ENCODE measurements at regions not wholly inside any gene's neighbourhood (a gene's known extent, or its start where the extent isn't known, plus 50 kb on each side); places are given as distances from the start of the nearest gene placed in this dataset.

- H3K27me3 ChIP-seq (ENCODE audit: control insufficient read depth in 3 of 3, insufficient read depth in 3 of 3, low read length in 2 of 3) = no peaks in the 10 kb centered on the region
- TF ChIP-seq, protein P1, sequence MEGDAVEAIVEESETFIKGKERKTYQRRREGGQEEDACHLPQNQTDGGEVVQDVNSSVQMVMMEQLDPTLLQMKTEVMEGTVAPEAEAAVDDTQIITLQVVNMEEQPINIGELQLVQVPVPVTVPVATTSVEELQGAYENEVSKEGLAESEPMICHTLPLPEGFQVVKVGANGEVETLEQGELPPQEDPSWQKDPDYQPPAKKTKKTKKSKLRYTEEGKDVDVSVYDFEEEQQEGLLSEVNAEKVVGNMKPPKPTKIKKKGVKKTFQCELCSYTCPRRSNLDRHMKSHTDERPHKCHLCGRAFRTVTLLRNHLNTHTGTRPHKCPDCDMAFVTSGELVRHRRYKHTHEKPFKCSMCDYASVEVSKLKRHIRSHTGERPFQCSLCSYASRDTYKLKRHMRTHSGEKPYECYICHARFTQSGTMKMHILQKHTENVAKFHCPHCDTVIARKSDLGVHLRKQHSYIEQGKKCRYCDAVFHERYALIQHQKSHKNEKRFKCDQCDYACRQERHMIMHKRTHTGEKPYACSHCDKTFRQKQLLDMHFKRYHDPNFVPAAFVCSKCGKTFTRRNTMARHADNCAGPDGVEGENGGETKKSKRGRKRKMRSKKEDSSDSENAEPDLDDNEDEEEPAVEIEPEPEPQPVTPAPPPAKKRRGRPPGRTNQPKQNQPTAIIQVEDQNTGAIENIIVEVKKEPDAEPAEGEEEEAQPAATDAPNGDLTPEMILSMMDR (IDR thresholded peaks at IDR 0.05; ENCODE audit: control extremely low read depth, extremely low read depth) = no peak
- H3K4me3 ChIP-seq = no peak overlapping the region
- WGBS, 2 donors = 75 to 86% methylated on average over 1 of the region's 1 CpG
- peaks cover 0 to 4% (median under 1%) of the 10 kb centered on the region in 4 donors for H3K9me3 ChIP-seq (ENCODE audit: control insufficient read depth in 4 of 4, insufficient read depth in 3 of 4, low read length in 3 of 4)
- H3K9ac ChIP-seq (ENCODE audit: insufficient read depth in 1 of 2, low read length in 2 of 2) = no peak overlapping the region
- H3K4me1 ChIP-seq (ENCODE audit: control insufficient read depth in 5 of 5, insufficient read depth in 5 of 5, low read length in 5 of 5) = peaks cover 0 to 13% (median 4%) of the 10 kb centered on the region in 5 donors
- H3K36me3 ChIP-seq (ENCODE audit: control insufficient read depth in 4 of 4, insufficient read depth in 4 of 4, low read length in 4 of 4) = peaks cover 0 to 7% (median 3%) of the 10 kb centered on the region in 4 donors
- no peak overlapping the region for H3K27ac ChIP-seq (ENCODE audit: low read depth in 1 of 2, low read length in 1 of 2)
- ATAC-seq (ENCODE audit: insufficient read depth, low FRiP score) = no peak
- DNase-seq = no peak
These were observed 294.1 kb upstream of the MTNR1B start for GRCh38 chr11:92675303-92675702.

DNA sequence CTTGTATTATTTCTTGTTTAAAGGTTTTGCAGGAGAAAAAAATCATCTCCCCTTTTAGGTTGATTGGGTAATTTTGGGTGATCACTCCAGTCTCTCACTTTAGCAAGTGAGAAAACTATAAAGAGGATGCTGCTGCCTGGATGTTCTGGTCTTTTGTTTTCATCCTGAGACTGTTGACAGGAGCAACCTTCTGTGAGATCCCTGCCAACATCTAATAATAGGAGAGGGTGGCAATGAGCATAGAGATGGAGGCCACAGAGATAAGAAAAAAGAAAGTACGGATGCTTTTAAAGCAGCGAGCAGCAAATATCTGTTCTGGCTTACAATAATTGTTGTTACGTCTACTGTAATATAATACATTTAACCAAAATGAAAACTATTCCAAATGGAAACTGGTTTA, 293.6 kb upstream of the MTNR1B start:
- peaks cover 0 to 4% (median under 1%) of the 10 kb centered on the region in 4 donors for H3K9me3 ChIP-seq (ENCODE audit: control insufficient read depth in 4 of 4, insufficient read depth in 3 of 4, low read length in 3 of 4)
- no peak for ATAC-seq (ENCODE audit: insufficient read depth, low FRiP score)
- H3K9ac ChIP-seq (ENCODE audit: insufficient read depth in 1 of 2, low read length in 2 of 2) = no peak overlapping the region
- WGBS, 2 donors = 83 to 91% methylated on average over 3 of the region's 3 CpGs
- no peak overlapping the region for H3K27ac ChIP-seq (ENCODE audit: low read depth in 1 of 2, low read length in 1 of 2)
- H3K36me3 ChIP-seq (ENCODE audit: control insufficient read depth in 4 of 4, insufficient read depth in 4 of 4, low read length in 4 of 4) = peaks cover 0 to 7% (median 3%) of the 10 kb centered on the region in 4 donors
- no peaks in the 10 kb centered on the region for H3K27me3 ChIP-seq (ENCODE audit: control insufficient read depth in 3 of 3, insufficient read depth in 3 of 3, low read length in 2 of 3)
- no peak overlapping the region for H3K4me3 ChIP-seq
- no peak for DNase-seq
- TF ChIP-seq, protein P1 (IDR thresholded peaks at IDR 0.05; ENCODE audit: control extremely low read depth, extremely low read depth) = no peak
- peaks cover 0 to 12% (median 4%) of the 10 kb centered on the region in 5 donors for H3K4me1 ChIP-seq (ENCODE audit: control insufficient read depth in 5 of 5, insufficient read depth in 5 of 5, low read length in 5 of 5)

DNA sequence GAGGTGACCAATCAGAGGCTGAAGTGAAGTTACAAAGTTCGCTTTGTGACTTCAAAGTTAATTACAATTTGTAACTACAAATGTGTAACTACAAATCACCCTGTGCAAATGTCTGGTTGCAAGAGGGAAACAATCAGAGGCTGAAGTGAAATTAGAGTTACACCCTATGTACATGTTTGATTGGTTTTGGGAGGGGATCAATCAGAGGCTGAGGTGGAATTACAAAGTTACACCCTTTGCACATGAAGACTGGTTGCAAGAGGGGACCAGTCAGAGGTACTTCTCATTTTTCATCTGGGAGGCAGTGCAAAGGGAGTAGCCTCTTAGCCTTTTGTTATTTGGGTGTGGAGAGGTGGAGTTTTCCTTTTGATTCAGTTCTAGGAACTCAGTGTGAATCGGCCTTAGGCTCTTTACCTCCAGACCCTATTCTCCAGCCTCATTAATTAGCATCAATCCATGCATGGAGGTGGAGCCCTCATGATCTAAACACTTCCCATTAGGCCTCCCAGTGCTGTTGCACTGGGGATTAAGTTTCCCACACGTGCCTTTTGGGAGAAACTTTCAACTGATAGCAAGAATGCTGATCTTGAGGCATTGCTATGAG, 291.3 kb upstream of the MTNR1B start:
- H3K9me3 ChIP-seq (ENCODE audit: control insufficient read depth in 4 of 4, insufficient read depth in 3 of 4, low read length in 3 of 4) = peaks cover 0 to 4% (median under 1%) of the 10 kb centered on the region in 4 donors
- peaks cover 0 to 20% (median 4%) of the 10 kb centered on the region in 5 donors for H3K4me1 ChIP-seq (ENCODE audit: control insufficient read depth in 5 of 5, insufficient read depth in 5 of 5, low read length in 5 of 5)
- no peaks in the 10 kb centered on the region for H3K27me3 ChIP-seq (ENCODE audit: control insufficient read depth in 3 of 3, insufficient read depth in 3 of 3, low read length in 2 of 3)
- H3K9ac ChIP-seq (ENCODE audit: insufficient read depth in 1 of 2, low read length in 2 of 2) = no peak overlapping the region
- TF ChIP-seq, protein P1 (IDR thresholded peaks at IDR 0.05; ENCODE audit: control extremely low read depth, extremely low read depth) = no peak
- DNase-seq = no peak
- peaks cover 0 to 7% (median 3%) of the 10 kb centered on the region in 4 donors for H3K36me3 ChIP-seq (ENCODE audit: control insufficient read depth in 4 of 4, insufficient read depth in 4 of 4, low read length in 4 of 4)
- H3K4me3 ChIP-seq = no peak overlapping the region
- no peak for ATAC-seq (ENCODE audit: insufficient read depth, low FRiP score)
- H3K27ac ChIP-seq (ENCODE audit: low read depth in 1 of 2, low read length in 1 of 2) = no peak overlapping the region
- WGBS, 2 donors = 47 to 49% methylated on average over 3 of the region's 3 CpGs

Measured in lung (tissue), 11 donors.